PC-9 (cell line): ENCODE measurements at regions not wholly inside any gene's neighbourhood (a gene's known extent, or its start where the extent isn't known, plus 50 kb on each side); places are given as distances from the start of the nearest gene placed in this dataset.

Experiments
- BruUV-seq: library from RNA; stranded (reverse); fragments of 400-500 nt; replicated peaks from 2 replicates; lab custom pipeline; 2021; lab: Mats Ljungman, UMichigan
- CTCF ChIA-PET: fragments of 300-600 bp; sonication (Branson Sonifier 250); formaldehyde crosslinking; loops from one replicate; lab custom pipeline; 2022; ENCODE audit warnings: antibody characterized with exemption; lab: Charles Lee
- POLR2A ChIA-PET: fragments of 300-600 bp; sonication (Branson Sonifier 250); formaldehyde crosslinking; loops from one replicate; lab custom pipeline; 2022; ENCODE audit warnings: antibody characterized with exemption; ENCODE audit not compliant: unreplicated experiment; lab: Charles Lee
- DNase-seq, 2 experiments: peaks; one replicate each; pipeline versions ENCODE4 v3.0.0 to v3.0.0-alpha.2; 2015 to 2022; ENCODE audit warnings: mixed read lengths in 1 of 2
- H2AFZ ChIP-seq: fragments of 200-600 bp; sonication (generic); 2 replicates; pipeline ENCODE4 v1.8.1; 2017; ENCODE audit warnings: antibody characterized with exemption
- H3F3A ChIP-seq: fragments of 200-600 bp; sonication (generic); 2 replicates; pipeline ENCODE4 v1.8.1; 2017; ENCODE audit warnings: antibody characterized with exemption, mild to moderate bottlenecking, low read depth; ENCODE audit not compliant: insufficient read depth
- H3K27ac ChIP-seq: fragments of 200-600 bp; sonication (generic); 2 replicates; pipeline ENCODE4 v1.6.1; 2016; ENCODE audit warnings: mixed run types
- H3K27me3 ChIP-seq: fragments of 200-600 bp; sonication (generic); 2 replicates; pipeline ENCODE4 v1.6.1; 2016; ENCODE audit warnings: low read depth, mixed run types; ENCODE audit not compliant: insufficient read depth
- H3K36me3 ChIP-seq: fragments of 200-600 bp; sonication (generic); 2 replicates; pipeline ENCODE4 v1.6.1; 2016; ENCODE audit warnings: low read depth, mixed run types
- H3K4me1 ChIP-seq: fragments of 200-600 bp; sonication (generic); replicated peaks from 2 replicates; pipeline ENCODE4 v1.6.1; 2016; ENCODE audit warnings: mixed run types; ENCODE audit not compliant: insufficient read depth
- H3K4me2 ChIP-seq: fragments of 200-600 bp; sonication (generic); 2 replicates; pipeline ENCODE4 v1.6.1; 2017; ENCODE audit warnings: mixed run types
- H3K4me3 ChIP-seq: fragments of 200-600 bp; sonication (generic); 2 replicates; pipeline ENCODE4 v1.6.1; 2016; ENCODE audit warnings: mixed run types
- H3K79me2 ChIP-seq: fragments of 200-600 bp; sonication (generic); 2 replicates; pipeline ENCODE4 v1.6.1; 2017; ENCODE audit warnings: low read depth, mixed run types
- H3K9me2 ChIP-seq: fragments of 200-600 bp; sonication (generic); 2 replicates; pipeline ENCODE4 v1.8.1; 2017; ENCODE audit warnings: mild to moderate bottlenecking; ENCODE audit not compliant: insufficient read depth
- H3K9me3 ChIP-seq: fragments of 200-600 bp; sonication (generic); 2 replicates; pipeline ENCODE4 v1.8.1; 2016; ENCODE audit warnings: low read depth; ENCODE audit not compliant: insufficient read depth
- H4K20me1 ChIP-seq: fragments of 200-600 bp; sonication (generic); 2 replicates; pipeline ENCODE4 v1.8.1; 2017; ENCODE audit not compliant: insufficient read depth
- CTCF ChIP-seq: fragments of 200-600 bp; sonication (generic); conservative IDR thresholded peaks from 2 replicates; pipeline ENCODE4 v1.6.1; 2017; ENCODE audit warnings: mixed run types, antibody characterized with exemption, mild to moderate bottlenecking, moderate library complexity
- EZH2 ChIP-seq: fragments of 200-600 bp; sonication (generic); IDR thresholded peaks from 2 replicates; pipeline ENCODE4 v1.8.0; 2017; ENCODE audit warnings: antibody characterized with exemption, low read depth
- intact Hi-C: fragments of 100-400 bp; cut with micrococcal nuclease; formaldehyde crosslinking; loops from one replicate; pipeline ENCODE4 v1.10.0; 2022; ENCODE audit not compliant: unreplicated experiment

GRCh38 chr1:29488086-29488793, 251.9 kb downstream of the PTPRU start:
- no peaks in the 10 kb centered on the region for H3K9me2 ChIP-seq
- H3K79me2 ChIP-seq = no peaks in the 10 kb centered on the region
- no peak overlapping the region for H3K4me2 ChIP-seq
- POLR2A ChIA-PET = no interaction called here
- peaks cover 7% of the 10 kb centered on the region; the same call in 1 of the 2 replicates for H3K27me3 ChIP-seq
- intact Hi-C loops = no loop called here
- H3F3A ChIP-seq = no peaks in the 10 kb centered on the region
- TF ChIP-seq CTCF = no peak
- no peak for TF ChIP-seq EZH2
- H3K4me3 ChIP-seq = no peak overlapping the region
- H3K4me1 ChIP-seq = no peaks in the 10 kb centered on the region
- CTCF ChIA-PET = no interaction called here
- H2AFZ ChIP-seq = no peak overlapping the region
- H3K27ac ChIP-seq = no peak overlapping the region
- no peaks in the 10 kb centered on the region for H3K9me3 ChIP-seq
- H4K20me1 ChIP-seq = no peaks in the 10 kb centered on the region
- no TSS peak for BruUV-seq
- DNase-seq = no peak
- H3K36me3 ChIP-seq = no peaks in the 10 kb centered on the region

- H3K36me3 ChIP-seq = no peaks in the 10 kb centered on the region
- no TSS peak for BruUV-seq
- no peak overlapping the region for H3K4me2 ChIP-seq
- no peak overlapping the region for H3K4me3 ChIP-seq
- TF ChIP-seq CTCF = no peak
- no peak for TF ChIP-seq EZH2
- H3K27ac ChIP-seq = no peak overlapping the region
- H4K20me1 ChIP-seq = no peaks in the 10 kb centered on the region
- ChIA-PET CTCF (no interaction called here), POLR2A (no interaction called here)
- H3F3A ChIP-seq = no peaks in the 10 kb centered on the region
- no peaks in the 10 kb centered on the region for H3K9me3 ChIP-seq
- no peaks in the 10 kb centered on the region for H3K4me1 ChIP-seq
- no peak overlapping the region for H2AFZ ChIP-seq
- intact Hi-C loops = no loop called here
- no peaks in the 10 kb centered on the region for H3K79me2 ChIP-seq
- H3K9me2 ChIP-seq = no peaks in the 10 kb centered on the region
- H3K27me3 ChIP-seq = peaks cover 13% of the 10 kb centered on the region
- DNase-seq = no peak
These were observed 251.0 kb downstream of the PTPRU start for GRCh38 chr1:29487291-29487690.

GRCh38 chr1:29485096-29485925, 249.0 kb downstream of the PTPRU start:
- H4K20me1 ChIP-seq = no peaks in the 10 kb centered on the region
- no peak overlapping the region for H3K4me2 ChIP-seq
- no peaks in the 10 kb centered on the region for H3K9me3 ChIP-seq
- POLR2A ChIA-PET = interaction anchor here (0.6 kb wide), 1 partner anchor 262 kb away, joined by 3 read pairs; no protein-coding TSS in a partner anchor
- no peaks in the 10 kb centered on the region for H3K9me2 ChIP-seq
- H3F3A ChIP-seq = no peaks in the 10 kb centered on the region
- H3K4me1 ChIP-seq = no peaks in the 10 kb centered on the region
- H3K36me3 ChIP-seq = no peaks in the 10 kb centered on the region
- TF ChIP-seq EZH2 (no peak), CTCF (no peak)
- no peak for DNase-seq
- H3K27ac ChIP-seq = no peak overlapping the region
- H3K79me2 ChIP-seq = no peaks in the 10 kb centered on the region
- H2AFZ ChIP-seq = no peak overlapping the region
- no peak overlapping the region for H3K4me3 ChIP-seq
- CTCF ChIA-PET = no interaction called here
- intact Hi-C loops = no loop called here
- BruUV-seq = no TSS peak
- H3K27me3 ChIP-seq = peaks cover 20% of the 10 kb centered on the region
